Thyroid gland (tissue), 4 donors: ENCODE measurements at regions not wholly inside any gene's neighbourhood (a gene's known extent, or its start where the extent isn't known, plus 50 kb on each side); places are given as distances from the start of the nearest gene placed in this dataset.

Source experiments
- POLR2A ChIP-seq, 2 donors: fragments of 450-650 bp; IDR thresholded peaks; one replicate each; pipeline ENCODE4 v1.6.1; 2017; ENCODE audit warnings: antibody characterized with exemption in 2 of 2, mild to moderate bottlenecking in 2 of 2, moderate library complexity in 1 of 2
- TF ChIP-seq, protein P1 (sequence below), 6 experiments: fragments of 200-600 bp in 3 of 6; fragments of 450-650 bp in 3 of 6; sonication (generic) in 3 of 6; IDR thresholded peaks; one replicate each; pipeline ENCODE4 v1.5.1; 2016 to 2019; ENCODE audit warnings: antibody characterized with exemption in 6 of 6, mild to moderate bottlenecking in 2 of 6, inconsistent platforms in 1 of 6, moderate library complexity in 1 of 6

DNA sequence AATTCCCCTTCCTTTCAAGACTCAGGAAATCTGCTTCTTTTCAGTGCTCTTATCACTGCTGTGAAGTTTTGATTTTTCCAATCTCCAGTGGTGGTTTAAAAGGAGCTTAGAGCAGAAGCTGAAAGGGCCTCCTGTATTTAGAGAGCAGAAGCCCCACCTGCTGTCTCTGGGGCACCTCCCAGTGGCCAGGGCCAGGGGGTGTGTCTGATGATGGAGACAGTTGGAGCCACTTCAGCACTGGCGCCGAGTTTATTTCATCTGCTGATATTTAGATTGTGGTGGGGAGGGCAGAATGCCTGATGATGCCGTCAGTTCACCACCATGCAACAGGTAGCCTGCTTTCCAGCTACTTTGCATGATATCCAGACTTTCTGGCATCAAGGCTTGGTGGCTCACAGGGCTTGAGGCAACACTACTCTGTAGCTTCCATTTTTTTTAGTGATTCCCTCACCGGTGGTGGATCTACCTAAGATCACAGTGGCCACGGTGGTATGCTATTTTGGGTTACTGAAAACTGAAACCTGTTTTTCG lies 371.9 kb downstream of the KCNRG start:
- TF ChIP-seq, protein P1, sequence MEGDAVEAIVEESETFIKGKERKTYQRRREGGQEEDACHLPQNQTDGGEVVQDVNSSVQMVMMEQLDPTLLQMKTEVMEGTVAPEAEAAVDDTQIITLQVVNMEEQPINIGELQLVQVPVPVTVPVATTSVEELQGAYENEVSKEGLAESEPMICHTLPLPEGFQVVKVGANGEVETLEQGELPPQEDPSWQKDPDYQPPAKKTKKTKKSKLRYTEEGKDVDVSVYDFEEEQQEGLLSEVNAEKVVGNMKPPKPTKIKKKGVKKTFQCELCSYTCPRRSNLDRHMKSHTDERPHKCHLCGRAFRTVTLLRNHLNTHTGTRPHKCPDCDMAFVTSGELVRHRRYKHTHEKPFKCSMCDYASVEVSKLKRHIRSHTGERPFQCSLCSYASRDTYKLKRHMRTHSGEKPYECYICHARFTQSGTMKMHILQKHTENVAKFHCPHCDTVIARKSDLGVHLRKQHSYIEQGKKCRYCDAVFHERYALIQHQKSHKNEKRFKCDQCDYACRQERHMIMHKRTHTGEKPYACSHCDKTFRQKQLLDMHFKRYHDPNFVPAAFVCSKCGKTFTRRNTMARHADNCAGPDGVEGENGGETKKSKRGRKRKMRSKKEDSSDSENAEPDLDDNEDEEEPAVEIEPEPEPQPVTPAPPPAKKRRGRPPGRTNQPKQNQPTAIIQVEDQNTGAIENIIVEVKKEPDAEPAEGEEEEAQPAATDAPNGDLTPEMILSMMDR (IDR thresholded peaks at IDR 0.05): peak in 4 of 6 experiments; percentile 12 to 34 (median 26)
- peak in 1 of 2 donors; percentile 40 for TF ChIP-seq POLR2A (IDR thresholded peaks at IDR 0.05)
